WTC11 (cell line): ENCODE measurements at regions not wholly inside any gene's neighbourhood (a gene's known extent, or its start where the extent isn't known, plus 50 kb on each side); places are given as distances from the start of the nearest gene placed in this dataset.

Experiments used
- ATAC-seq: fragments of 200-7000 bp; cut with Tn5 transposase; 2 replicates; pipeline ENCODE4 v1.10.0; 2021; ENCODE audit warnings: mild to moderate bottlenecking, moderate library complexity
- CTCF ChIA-PET: fragments of 300-600 bp; sonication (Branson Sonifier 250); formaldehyde crosslinking; loops from one replicate; lab custom pipeline; 2021; ENCODE audit warnings: antibody characterized with exemption; lab: Charles Lee
- POLR2A ChIA-PET: fragments of 350-600 bp; sonication (Branson Sonifier 250); formaldehyde crosslinking; loops from one replicate; lab custom pipeline; 2021; ENCODE audit warnings: antibody characterized with exemption; lab: Charles Lee
- DNase-seq: peaks from one replicate; pipeline ENCODE4 v3.0.0; 2021; ENCODE audit warnings: low spot score
- H3K27ac Mint-ChIP-seq: 2 replicates; pipeline ENCODE4 v1.8.0; 2021; ENCODE audit warnings: mixed read lengths
- H3K27me3 Mint-ChIP-seq: 2 replicates; pipeline ENCODE4 v1.8.0; 2021; ENCODE audit warnings: low read depth, mild to moderate bottlenecking, moderate library complexity, mixed read lengths
- H3K36me3 Mint-ChIP-seq: 2 replicates; pipeline ENCODE4 v1.8.0; 2021; ENCODE audit warnings: mixed read lengths
- H3K4me1 Mint-ChIP-seq: 2 replicates; pipeline ENCODE4 v1.8.0; 2022; ENCODE audit warnings: mixed read lengths
- H3K4me3 Mint-ChIP-seq: 2 replicates; pipeline ENCODE4 v1.8.0; 2021; ENCODE audit warnings: mild to moderate bottlenecking, moderate library complexity, mixed read lengths
- H3K9me3 Mint-ChIP-seq: 2 replicates; pipeline ENCODE4 v1.8.0; 2021; ENCODE audit warnings: mixed read lengths
- AFF4 ChIP-seq: sonication (generic); formaldehyde crosslinking; IDR thresholded peaks from 2 replicates; pipeline ENCODE4 v1.8.1; 2023; ENCODE audit warnings: mild to moderate bottlenecking, missing genetic modification reagents, borderline replicate concordance
- ARID4B ChIP-seq: sonication (generic); formaldehyde crosslinking; IDR thresholded peaks from 2 replicates; pipeline ENCODE4 v1.8.0; 2023; ENCODE audit warnings: missing genetic modification reagents, mild to moderate bottlenecking, borderline replicate concordance
- CREB1 ChIP-seq: sonication (generic); formaldehyde crosslinking; IDR thresholded peaks from 2 replicates; pipeline ENCODE4 v1.8.0; 2023; ENCODE audit warnings: mild to moderate bottlenecking, missing genetic modification reagents
- E2F4 ChIP-seq: sonication (generic); formaldehyde crosslinking; IDR thresholded peaks from 2 replicates; pipeline ENCODE4 v1.8.1; 2022; ENCODE audit warnings: low read depth, mild to moderate bottlenecking, moderate library complexity, missing genetic modification reagents, borderline replicate concordance
- ELF4 ChIP-seq: sonication (generic); formaldehyde crosslinking; IDR thresholded peaks from 2 replicates; pipeline ENCODE4 v1.8.1; 2022; ENCODE audit warnings: low read depth, mild to moderate bottlenecking, moderate library complexity, missing genetic modification reagents
- ERG ChIP-seq: fragments of 250-450 bp; sonication (Bioruptor Pico); IDR thresholded peaks from 2 replicates; pipeline ENCODE4 v1.8.0; 2021; ENCODE audit warnings: mild to moderate bottlenecking
- ESRRA ChIP-seq: sonication (generic); formaldehyde crosslinking; IDR thresholded peaks from 2 replicates; pipeline ENCODE4 v1.8.1; 2022; ENCODE audit warnings: mild to moderate bottlenecking, missing genetic modification reagents, borderline replicate concordance
- NFYB ChIP-seq: sonication (generic); formaldehyde crosslinking; conservative IDR thresholded peaks from 2 replicates; pipeline ENCODE4 v1.8.0; 2022; ENCODE audit warnings: low read depth, missing genetic modification reagents
- PRDM15 ChIP-seq: sonication (generic); formaldehyde crosslinking; IDR thresholded peaks from 2 replicates; pipeline ENCODE4 v1.8.0; 2022; ENCODE audit warnings: missing genetic modification reagents
- PRRX2 ChIP-seq: fragments of 250-450 bp; sonication (Bioruptor Pico); IDR thresholded peaks from 2 replicates; pipeline ENCODE4 v1.8.0; 2021; ENCODE audit warnings: mild to moderate bottlenecking
- TEAD4 ChIP-seq: sonication (generic); formaldehyde crosslinking; IDR thresholded peaks from 2 replicates; pipeline ENCODE4 v1.8.0; 2022; ENCODE audit warnings: mild to moderate bottlenecking, missing genetic modification reagents
- USF2 ChIP-seq: sonication (generic); formaldehyde crosslinking; IDR thresholded peaks from 2 replicates; pipeline ENCODE4 v1.8.1; 2023; ENCODE audit warnings: mild to moderate bottlenecking, missing genetic modification reagents, moderate library complexity
- ZNF138 ChIP-seq: sonication (generic); formaldehyde crosslinking; conservative IDR thresholded peaks from 2 replicates; pipeline ENCODE4 v1.8.1; 2022; ENCODE audit warnings: mild to moderate bottlenecking, moderate library complexity, missing genetic modification reagents
- ZNF425 ChIP-seq: fragments of 250-450 bp; sonication (Bioruptor Pico); conservative IDR thresholded peaks from 2 replicates; pipeline ENCODE4 v1.9.0; 2021; ENCODE audit warnings: mild to moderate bottlenecking
- ZNF671 ChIP-seq: fragments of 250-450 bp; sonication (Bioruptor Pico); IDR thresholded peaks from 2 replicates; pipeline ENCODE4 v1.8.0; 2021; ENCODE audit warnings: mild to moderate bottlenecking

- no peak for TF ChIP-seq ARID4B
- TF ChIP-seq PRDM15 (CRISPR knock-in tag), result no peak
- no peak for TF ChIP-seq NFYB (CRISPR knock-in tag)
- no peak for TF ChIP-seq AFF4 (CRISPR knock-in tag)
- TF ChIP-seq, all 79 proteins: peak for 0
Measured at GRCh38 chr4:117239434-117239833, 154.1 kb upstream of the TRAM1L1 start (continued).

GRCh38 chr4:117249333-117249732 lies 164.0 kb upstream of the TRAM1L1 start:
- H3K9me3 Mint-ChIP-seq, result peaks cover 40% of the 10 kb centered on the region
- CTCF ChIA-PET, result no interaction called here
- no peak for DNase-seq
- POLR2A ChIA-PET, result no interaction called here
- peaks cover 43% of the 10 kb centered on the region for H3K36me3 Mint-ChIP-seq
- H3K4me3 Mint-ChIP-seq, result no peak overlapping the region
- ATAC-seq, result no peak
- peaks cover 15% of the 10 kb centered on the region for H3K4me1 Mint-ChIP-seq
- H3K27ac Mint-ChIP-seq, result no peak overlapping the region
- H3K27me3 Mint-ChIP-seq, result no peaks in the 10 kb centered on the region
- no peak for TF ChIP-seq ERG (CRISPR knock-in tag)
- no peak for TF ChIP-seq ZNF138
- no peak for TF ChIP-seq ESRRA (CRISPR knock-in tag)
- no peak for TF ChIP-seq USF2
- TF ChIP-seq TEAD4 (CRISPR knock-in tag), result no peak
- TF ChIP-seq ZNF425 (CRISPR knock-in tag), result no peak
- no peak for TF ChIP-seq ZNF671 (CRISPR knock-in tag)
- TF ChIP-seq ELF4, result no peak
- TF ChIP-seq CREB1, result no peak
- TF ChIP-seq PRRX2, result no peak
- TF ChIP-seq NFYB (CRISPR knock-in tag), result no peak
- no peak for TF ChIP-seq E2F4
